Thoracic aorta (tissue), 2 donors: ENCODE measurements at regions not wholly inside any gene's neighbourhood (a gene's known extent, or its start where the extent isn't known, plus 50 kb on each side); places are given as distances from the start of the nearest gene placed in this dataset.
"Not testable (repeated sequence)": the region's sequence is repeated elsewhere in the genome, so short reads cannot be mapped to it uniquely, and the experiment has no call there.

Source experiments
- ATAC-seq: fragments of 150-250 bp; one replicate; pipeline ENCODE4 v1.8.0; 2017; ENCODE audit warnings: low read depth; ENCODE audit not compliant: insufficient number of reproducible peaks, low FRiP score
- DNase-seq: peaks from one replicate; pipeline ENCODE4 v3.0.0-alpha.2; 2020; ENCODE audit warnings: low spot score
- H3K27ac ChIP-seq, 2 donors: fragments of 200-600 bp; sonication (generic); 1 replicate in 1 of 2; 2 replicates in 1 of 2; pipeline ENCODE4 v1.5.1; 2016; ENCODE audit warnings: mild to moderate bottlenecking in 2 of 2, moderate library complexity in 2 of 2
- H3K27me3 ChIP-seq: fragments of 200-600 bp; sonication (generic); replicated peaks from 2 replicates; pipeline ENCODE4 v1.6.0; 2016; ENCODE audit warnings: mild to moderate bottlenecking; ENCODE audit not compliant: insufficient read depth
- H3K36me3 ChIP-seq: fragments of 200-600 bp; sonication (generic); one replicate; pipeline ENCODE4 v1.5.1; 2016
- H3K4me1 ChIP-seq, 2 donors: fragments of 200-600 bp; sonication (generic); 1 replicate in 1 of 2; 2 replicates in 1 of 2; pipeline versions ENCODE4 v1.5.1 to v1.6.0; 2016; ENCODE audit warnings: low read depth in 2 of 2, mild to moderate bottlenecking in 1 of 2; ENCODE audit not compliant: control insufficient read depth in 1 of 2
- H3K4me3 ChIP-seq: fragments of 200-600 bp; sonication (generic); 2 replicates; pipeline ENCODE4 v1.5.1; 2016; ENCODE audit warnings: mild to moderate bottlenecking
- H3K9me3 ChIP-seq: fragments of 200-600 bp; sonication (generic); 2 replicates; pipeline ENCODE4 v1.5.1; 2016
- CTCF ChIP-seq: fragments of 200-600 bp; sonication (generic); IDR thresholded peaks from one replicate; pipeline ENCODE4 v1.5.1; 2019; ENCODE audit warnings: antibody characterized with exemption

DNA sequence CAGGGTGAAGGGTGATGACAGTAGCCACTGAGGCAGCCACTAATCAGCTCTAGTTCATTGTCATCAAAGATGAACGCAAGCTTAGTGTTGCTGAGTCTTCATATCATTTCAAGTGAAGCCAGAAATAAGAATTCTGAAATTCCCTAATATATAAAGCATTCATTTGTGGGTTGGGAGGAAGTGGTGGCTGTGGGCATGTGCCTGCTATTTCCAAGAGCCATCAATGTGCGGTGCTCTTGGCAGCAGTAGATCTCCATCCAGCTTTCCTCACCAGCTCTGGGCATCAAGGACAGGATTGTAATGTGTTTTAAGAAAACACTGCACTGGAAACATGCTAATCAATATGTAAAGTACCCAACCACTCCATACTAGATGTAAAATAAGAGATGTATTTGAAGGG, 202.5 kb upstream of the AHR start:
- Histone ChIP-seq H3K9me3 (no peaks in the 10 kb centered on the region), H3K4me1 (peaks cover 3 to 20% of the 10 kb centered on the region in 2 donors), H3K36me3 (no peaks in the 10 kb centered on the region), H3K4me3 (no peak overlapping the region), H3K27me3 (no peaks in the 10 kb centered on the region), H3K27ac (no peak overlapping the region)
- TF ChIP-seq CTCF = no peak
- ATAC-seq (no peak), DNase-seq (no peak)

DNA sequence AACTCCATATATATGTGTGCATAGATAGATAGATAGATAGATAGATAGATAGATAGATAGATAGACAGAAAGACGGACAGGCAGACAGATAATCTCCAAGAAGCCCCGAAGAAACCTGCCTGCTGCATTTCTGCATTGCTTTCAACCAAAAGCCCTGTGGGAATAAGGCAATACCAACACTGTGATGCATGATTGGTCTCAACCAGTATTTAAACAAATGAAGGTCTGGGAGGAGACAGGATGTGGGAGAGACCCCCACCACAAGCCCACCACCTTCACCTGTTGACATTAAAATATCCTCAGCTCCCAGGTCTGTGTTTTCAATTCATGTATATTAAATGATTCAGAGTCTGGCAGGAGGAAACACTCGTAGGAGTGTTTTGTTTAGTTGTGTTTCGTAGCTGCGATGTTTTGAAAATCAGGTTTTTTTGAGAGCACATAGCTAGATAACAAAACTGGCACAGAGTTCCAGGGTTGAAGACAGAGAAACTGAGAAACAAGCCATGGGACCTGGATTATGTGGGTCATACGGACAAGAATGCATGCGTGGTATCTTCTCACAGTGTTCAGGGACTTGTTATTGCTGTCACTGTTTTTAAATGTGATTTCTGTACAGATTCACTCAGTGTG, 200.7 kb upstream of the AHR start:
- ATAC-seq (no peak), DNase-seq (no peak)
- no peak overlapping the region for H3K27ac ChIP-seq
- H3K36me3 ChIP-seq = no peaks in the 10 kb centered on the region
- no peaks in the 10 kb centered on the region for H3K27me3 ChIP-seq
- peaks cover 3 to 20% of the 10 kb centered on the region in 2 donors for H3K4me1 ChIP-seq
- no peaks in the 10 kb centered on the region for H3K9me3 ChIP-seq
- no peak for TF ChIP-seq CTCF
- no peak overlapping the region for H3K4me3 ChIP-seq

GRCh38 chr7:17098515-17098914, 199.9 kb upstream of the AHR start:
- no peak for TF ChIP-seq CTCF
- DNase-seq (no peak), ATAC-seq (no peak)
- no peaks in the 10 kb centered on the region for H3K27me3 ChIP-seq
- no peaks in the 10 kb centered on the region for H3K36me3 ChIP-seq
- no peak overlapping the region for H3K27ac ChIP-seq
- peaks cover 3 to 25% of the 10 kb centered on the region in 2 donors for H3K4me1 ChIP-seq
- H3K9me3 ChIP-seq = no peaks in the 10 kb centered on the region
- no peak overlapping the region for H3K4me3 ChIP-seq

- Histone ChIP-seq H3K9me3 (no peaks in the 10 kb centered on the region), H3K27ac (peak overlapping the region in 1 of 2 donors; percentile 5), H3K4me3 (no peak overlapping the region), H3K4me1 (peaks cover 6 to 32% of the 10 kb centered on the region in 2 donors), H3K27me3 (no peaks in the 10 kb centered on the region), H3K36me3 (no peaks in the 10 kb centered on the region)
- ATAC-seq = peak; percentile 60
- no peak for DNase-seq
- TF ChIP-seq CTCF = no peak
Measured at GRCh38 chr7:17099083-17099973, 199.1 kb upstream of the AHR start.

GRCh38 chr7:17099974-17100509, 198.4 kb upstream of the AHR start:
- H3K27ac ChIP-seq, DNase-seq, H3K9me3 ChIP-seq, H3K27me3 ChIP-seq, ATAC-seq, H3K36me3 ChIP-seq, H3K4me3 ChIP-seq: not testable (repeated sequence)
- H3K4me1 ChIP-seq = peaks cover 9 to 36% of the 10 kb centered on the region in 2 donors
